ENCODE measurements at regions not wholly inside any gene's neighbourhood (a gene's known extent, or its start where the extent isn't known, plus 50 kb on each side); places are given as distances from the start of the nearest gene placed in this dataset.

- TF ChIP-seq, protein P1, sequence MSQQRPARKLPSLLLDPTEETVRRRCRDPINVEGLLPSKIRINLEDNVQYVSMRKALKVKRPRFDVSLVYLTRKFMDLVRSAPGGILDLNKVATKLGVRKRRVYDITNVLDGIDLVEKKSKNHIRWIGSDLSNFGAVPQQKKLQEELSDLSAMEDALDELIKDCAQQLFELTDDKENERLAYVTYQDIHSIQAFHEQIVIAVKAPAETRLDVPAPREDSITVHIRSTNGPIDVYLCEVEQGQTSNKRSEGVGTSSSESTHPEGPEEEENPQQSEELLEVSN (IDR thresholded peaks at IDR 0.05; ENCODE audit: borderline replicate concordance, low read depth): no peak
- TF ChIP-seq, protein P2, sequence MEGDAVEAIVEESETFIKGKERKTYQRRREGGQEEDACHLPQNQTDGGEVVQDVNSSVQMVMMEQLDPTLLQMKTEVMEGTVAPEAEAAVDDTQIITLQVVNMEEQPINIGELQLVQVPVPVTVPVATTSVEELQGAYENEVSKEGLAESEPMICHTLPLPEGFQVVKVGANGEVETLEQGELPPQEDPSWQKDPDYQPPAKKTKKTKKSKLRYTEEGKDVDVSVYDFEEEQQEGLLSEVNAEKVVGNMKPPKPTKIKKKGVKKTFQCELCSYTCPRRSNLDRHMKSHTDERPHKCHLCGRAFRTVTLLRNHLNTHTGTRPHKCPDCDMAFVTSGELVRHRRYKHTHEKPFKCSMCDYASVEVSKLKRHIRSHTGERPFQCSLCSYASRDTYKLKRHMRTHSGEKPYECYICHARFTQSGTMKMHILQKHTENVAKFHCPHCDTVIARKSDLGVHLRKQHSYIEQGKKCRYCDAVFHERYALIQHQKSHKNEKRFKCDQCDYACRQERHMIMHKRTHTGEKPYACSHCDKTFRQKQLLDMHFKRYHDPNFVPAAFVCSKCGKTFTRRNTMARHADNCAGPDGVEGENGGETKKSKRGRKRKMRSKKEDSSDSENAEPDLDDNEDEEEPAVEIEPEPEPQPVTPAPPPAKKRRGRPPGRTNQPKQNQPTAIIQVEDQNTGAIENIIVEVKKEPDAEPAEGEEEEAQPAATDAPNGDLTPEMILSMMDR (IDR thresholded peaks at IDR 0.05): no peak
- TF ChIP-seq POLR2A (IDR thresholded peaks at IDR 0.05; ENCODE audit: low read length): no peak
- TF ChIP-seq MYC (IDR thresholded peaks at IDR 0.05; ENCODE audit: borderline replicate concordance, low read length): no peak
- TF ChIP-seq RARB (CRISPR knock-in tag; IDR thresholded peaks at IDR 0.05): no peak
- TF ChIP-seq TP53 (CRISPR knock-in tag; IDR thresholded peaks at IDR 0.05): no peak
- TF ChIP-seq MAX (IDR thresholded peaks at IDR 0.05): no peak
- TF ChIP-seq REST (IDR thresholded peaks at IDR 0.05): no peak
- TF ChIP-seq ESRRA (IDR thresholded peaks at IDR 0.05; ENCODE audit: borderline replicate concordance, low read length): no peak
- no peak for TF ChIP-seq HOXA7 (CRISPR knock-in tag; IDR thresholded peaks at IDR 0.05)
- TF ChIP-seq RNF2 (IDR thresholded peaks at IDR 0.05; ENCODE audit: borderline replicate concordance, low read depth): no peak
- TF ChIP-seq PBX3 (IDR thresholded peaks at IDR 0.05): no peak
These were observed 519.4 kb downstream of the HDGFL1 start for GRCh38 chr6:23088761-23089160.

Measured in A549 (cell line).